IMR-90 (cell line): ENCODE measurements at regions not wholly inside any gene's neighbourhood (a gene's known extent, or its start where the extent isn't known, plus 50 kb on each side); places are given as distances from the start of the nearest gene placed in this dataset.

ENCODE experiments used
- ATAC-seq: fragments of 200-7000 bp; cut with Tn5 transposase; 2 replicates; pipeline ENCODE4 v1.9.1; 2020; ENCODE audit warnings: low read depth, mild to moderate bottlenecking, moderate library complexity
- BruUV-seq: library from RNA; stranded (reverse); fragments of 400-500 nt; replicated peaks from 2 replicates; lab custom pipeline; 2021; lab: Mats Ljungman, UMichigan
- CTCF ChIA-PET: fragments of 300-600 bp; formaldehyde crosslinking; extraction: SDS; loops from one replicate; lab custom pipeline; 2021; ENCODE audit warnings: antibody characterized with exemption; lab: Yijun Ruan, JAX
- POLR2A ChIA-PET: fragments of 300-600 bp; sonication (Branson Sonifier 250); formaldehyde crosslinking; loops from one replicate; lab custom pipeline; 2022; ENCODE audit warnings: antibody characterized with exemption; ENCODE audit not compliant: unreplicated experiment; lab: Charles Lee
- DNase-seq: peaks from one replicate; pipeline ENCODE4 v3.0.0; 2013
- H2AFZ ChIP-seq: replicated peaks from 2 replicates; pipeline ENCODE3; 2013; ENCODE audit warnings: low read length, mild to moderate bottlenecking; ENCODE audit not compliant: poor library complexity
- H2AK5ac ChIP-seq: 2 replicates; pipeline ENCODE4 v1.6.1; 2013; ENCODE audit warnings: low read depth, low read length, inconsistent platforms
- H2AK9ac ChIP-seq: replicated peaks from 2 replicates; pipeline ENCODE3; 2013; ENCODE audit warnings: mild to moderate bottlenecking, low read depth, low read length, moderate library complexity; ENCODE audit not compliant: poor library complexity
- H2BK120ac ChIP-seq: 2 replicates; pipeline ENCODE4 v1.6.1; 2013; ENCODE audit warnings: low read depth, low read length, inconsistent platforms
- H2BK15ac ChIP-seq: 3 replicates; pipeline ENCODE4 v1.6.1; 2013; ENCODE audit warnings: low read depth, low read length, inconsistent platforms
- H2BK20ac ChIP-seq: 2 replicates; pipeline ENCODE4 v1.6.1; 2013; ENCODE audit warnings: low read depth, mild to moderate bottlenecking, inconsistent platforms, low read length, moderate library complexity
- H2BK5ac ChIP-seq: 2 replicates; pipeline ENCODE4 v1.6.1; 2013; ENCODE audit warnings: mild to moderate bottlenecking, low read depth, low read length, inconsistent platforms; ENCODE audit not compliant: poor library complexity, severe bottlenecking
- H3K14ac ChIP-seq: replicated peaks from 2 replicates; pipeline ENCODE4 v1.6.1; 2013; ENCODE audit warnings: low read depth, low read length, inconsistent platforms
- H3K18ac ChIP-seq: 2 replicates; pipeline ENCODE4 v1.6.1; 2013; ENCODE audit warnings: low read depth, low read length, control low read depth
- H3K23ac ChIP-seq: 2 replicates; pipeline ENCODE4 v1.6.1; 2013; ENCODE audit warnings: low read depth, low read length, inconsistent platforms
- H3K27ac ChIP-seq: 2 replicates; pipeline ENCODE4 v1.5.1; 2013; ENCODE audit warnings: mild to moderate bottlenecking, control low read depth, low read length; ENCODE audit not compliant: insufficient read depth
- H3K27me3 ChIP-seq: 2 replicates; pipeline ENCODE4 v1.6.1; 2013; ENCODE audit warnings: low read length; ENCODE audit not compliant: control insufficient read depth, insufficient read depth
- H3K36me3 ChIP-seq: 2 replicates; pipeline ENCODE4 v1.6.1; 2013; ENCODE audit warnings: low read length, mixed read lengths; ENCODE audit not compliant: control insufficient read depth, insufficient read depth
- H3K4ac ChIP-seq: 2 replicates; pipeline ENCODE4 v1.6.1; 2013; ENCODE audit warnings: low read depth, low read length, inconsistent platforms
- H3K4me1 ChIP-seq: 2 replicates; pipeline ENCODE4 v1.6.1; 2013; ENCODE audit warnings: low read length, mixed read lengths; ENCODE audit not compliant: control insufficient read depth, insufficient read depth
- H3K4me2 ChIP-seq: 2 replicates; pipeline ENCODE4 v1.6.1; 2013; ENCODE audit warnings: low read depth, mild to moderate bottlenecking, control low read depth, low read length, moderate library complexity
- H3K4me3 ChIP-seq: 2 replicates; pipeline ENCODE4 v1.5.1; 2013; ENCODE audit warnings: low read depth, mild to moderate bottlenecking, control low read depth, low read length, moderate library complexity; ENCODE audit not compliant: insufficient read depth
- H3K56ac ChIP-seq: 2 replicates; pipeline ENCODE4 v1.6.1; 2013; ENCODE audit warnings: low read length, inconsistent platforms; ENCODE audit not compliant: insufficient read depth; ENCODE audit errors: extremely low read depth
- H3K79me1 ChIP-seq, 2 experiments: 2 replicates each; pipeline ENCODE4 v1.6.1; 2013; ENCODE audit warnings: low read length in 2 of 2, inconsistent platforms in 1 of 2, low read depth in 1 of 2
- H3K9ac ChIP-seq: 2 replicates; pipeline ENCODE4 v1.6.1; 2013; ENCODE audit warnings: low read depth, low read length, control low read depth
- H3K9me1 ChIP-seq: 2 replicates; pipeline ENCODE4 v1.6.1; 2013; ENCODE audit warnings: low read length, inconsistent platforms; ENCODE audit not compliant: insufficient read depth
- H3K9me3 ChIP-seq: 2 replicates; pipeline ENCODE4 v1.6.1; 2013; ENCODE audit warnings: low read length; ENCODE audit not compliant: control insufficient read depth, insufficient read depth
- H4K20me1 ChIP-seq: 2 replicates; pipeline ENCODE4 v1.6.1; 2013; ENCODE audit warnings: low read length, inconsistent platforms; ENCODE audit not compliant: insufficient read depth
- H4K5ac ChIP-seq: 2 replicates; pipeline ENCODE4 v1.6.1; 2013; ENCODE audit warnings: mild to moderate bottlenecking, low read depth, low read length, control low read depth
- H4K8ac ChIP-seq, 2 experiments: 2 replicates each; pipeline ENCODE4 v1.6.1; 2013; ENCODE audit warnings: low read depth in 2 of 2, low read length in 2 of 2, control low read depth in 1 of 2, inconsistent platforms in 1 of 2
- H4K91ac ChIP-seq: 2 replicates; pipeline ENCODE4 v1.6.1; 2013; ENCODE audit warnings: low read depth, low read length, inconsistent platforms; ENCODE audit not compliant: insufficient read depth
- BHLHE40 ChIP-seq: fragments of 150-350 bp; IDR thresholded peaks from 2 replicates; pipeline ENCODE4 v1.6.1; 2016; ENCODE audit warnings: mild to moderate bottlenecking, low read depth, low read length
- MAZ ChIP-seq: IDR thresholded peaks from 2 replicates; pipeline ENCODE4 v1.6.1; 2012; ENCODE audit warnings: low read depth, mild to moderate bottlenecking, low read length, improper control_type of control experiment, moderate library complexity, borderline replicate concordance
- MXI1 ChIP-seq: IDR thresholded peaks from 2 replicates; pipeline ENCODE4 v1.6.1; 2012; ENCODE audit warnings: low read depth, mild to moderate bottlenecking, low read length, moderate library complexity, borderline replicate concordance
- POLR2A ChIP-seq: IDR thresholded peaks from 2 replicates; pipeline ENCODE4 v1.6.1; 2012; ENCODE audit warnings: mild to moderate bottlenecking, low read depth, low read length
- RCOR1 ChIP-seq: IDR thresholded peaks from 2 replicates; pipeline ENCODE4 v1.6.1; 2012; ENCODE audit warnings: mild to moderate bottlenecking, low read length, improper control_type of control experiment; ENCODE audit not compliant: insufficient replicate concordance
- WGBS, 2 experiments: methylation state at CpG; one replicate each; pipeline versions ENCODE4 v1.1.5 to v1.1.7; 2013; ENCODE audit warnings: missing lambda C conversion rate in 2 of 2; ENCODE audit not compliant: insufficient read length in 1 of 2; ENCODE audit errors: extremely low coverage in 2 of 2; 5-methylcytosine and 5-hydroxymethylcytosine counted together
- dilution Hi-C: fragments of 300-500 bp; cut with HindIII; formaldehyde crosslinking; loops from one replicate; pipeline ENCODE4 v1.14.3; 2018; ENCODE audit warnings: low sequenced_read_pairs; ENCODE audit not compliant: unreplicated experiment
- in situ Hi-C: fragments of 300-500 bp; cut with MboI; formaldehyde crosslinking; loops from 3 replicates; pipeline ENCODE4 v1.14.3; 2019; ENCODE audit warnings: low sequenced_read_pairs, inconsistent platforms, mixed read lengths
- intact Hi-C: fragments of 100-400 bp; cut with micrococcal nuclease; formaldehyde crosslinking; loops from 2 replicates; pipeline ENCODE4 v1.10.0; 2022
- TF ChIP-seq, protein P1 (sequence below): fragments of 150-350 bp; IDR thresholded peaks from 2 replicates; pipeline ENCODE4 v1.6.1; 2017; ENCODE audit warnings: mild to moderate bottlenecking, antibody characterized with exemption, low read length, low read depth
- TF ChIP-seq, protein P2 (sequence below): fragments of 150-350 bp; IDR thresholded peaks from 2 replicates; pipeline ENCODE4 v1.6.1; 2016; ENCODE audit warnings: low read depth, mild to moderate bottlenecking, low read length, moderate library complexity, borderline replicate concordance

DNA sequence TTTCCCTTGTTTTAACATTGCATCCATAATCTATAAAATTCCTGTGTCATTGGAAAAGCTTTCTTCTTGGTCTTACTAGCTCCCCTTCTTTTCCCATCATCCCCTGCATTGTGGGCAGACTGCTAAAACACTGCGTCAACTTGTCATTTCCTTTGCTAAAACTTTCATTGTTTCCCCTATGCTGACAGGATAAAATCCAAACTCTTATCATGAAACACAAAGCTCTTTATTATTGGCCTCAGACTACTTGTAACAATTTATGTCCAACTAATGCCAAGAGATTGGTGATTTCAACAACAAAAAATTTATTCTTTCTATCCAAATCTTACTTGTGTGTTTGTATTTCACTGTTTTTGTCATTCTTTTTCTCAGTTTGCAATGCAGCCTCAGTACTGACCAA, 339.1 kb downstream of the HGF start:
- TF ChIP-seq RCOR1: no peak
- no peak for TF ChIP-seq BHLHE40
- TF ChIP-seq MAZ: no peak
- TF ChIP-seq, protein P1, sequence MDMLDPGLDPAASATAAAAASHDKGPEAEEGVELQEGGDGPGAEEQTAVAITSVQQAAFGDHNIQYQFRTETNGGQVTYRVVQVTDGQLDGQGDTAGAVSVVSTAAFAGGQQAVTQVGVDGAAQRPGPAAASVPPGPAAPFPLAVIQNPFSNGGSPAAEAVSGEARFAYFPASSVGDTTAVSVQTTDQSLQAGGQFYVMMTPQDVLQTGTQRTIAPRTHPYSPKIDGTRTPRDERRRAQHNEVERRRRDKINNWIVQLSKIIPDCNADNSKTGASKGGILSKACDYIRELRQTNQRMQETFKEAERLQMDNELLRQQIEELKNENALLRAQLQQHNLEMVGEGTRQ: no peak
- TF ChIP-seq, protein P2, sequence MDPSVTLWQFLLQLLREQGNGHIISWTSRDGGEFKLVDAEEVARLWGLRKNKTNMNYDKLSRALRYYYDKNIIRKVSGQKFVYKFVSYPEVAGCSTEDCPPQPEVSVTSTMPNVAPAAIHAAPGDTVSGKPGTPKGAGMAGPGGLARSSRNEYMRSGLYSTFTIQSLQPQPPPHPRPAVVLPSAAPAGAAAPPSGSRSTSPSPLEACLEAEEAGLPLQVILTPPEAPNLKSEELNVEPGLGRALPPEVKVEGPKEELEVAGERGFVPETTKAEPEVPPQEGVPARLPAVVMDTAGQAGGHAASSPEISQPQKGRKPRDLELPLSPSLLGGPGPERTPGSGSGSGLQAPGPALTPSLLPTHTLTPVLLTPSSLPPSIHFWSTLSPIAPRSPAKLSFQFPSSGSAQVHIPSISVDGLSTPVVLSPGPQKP: no peak
- TF ChIP-seq POLR2A: no peak
- TF ChIP-seq MXI1: no peak
- BruUV-seq: no TSS peak
- CTCF ChIA-PET: interaction anchor here (0.8 to 1.4 kb wide), 2 partner anchors 17 to 520 kb away, joined by 3 to 5 read pairs; no protein-coding TSS in a partner anchor
- Histone ChIP-seq H3K9me1 (no peaks in the 10 kb centered on the region), H3K27me3 (no peaks in the 10 kb centered on the region), H4K20me1 (no peaks in the 10 kb centered on the region), H2BK5ac (no peak overlapping the region), H3K4me1 (no peaks in the 10 kb centered on the region), H4K91ac (no peak overlapping the region), H3K9ac (no peak overlapping the region), H4K8ac (no peak overlapping the region), H3K79me1 (no peaks in the 10 kb centered on the region), H3K14ac (no peak overlapping the region), H2BK15ac (no peak overlapping the region), H3K9me3 (no peaks in the 10 kb centered on the region), H3K4ac (no peak overlapping the region), H3K18ac (no peak overlapping the region), H2AK9ac (no peak overlapping the region), H2AK5ac (no peak overlapping the region), H3K4me3 (no peak overlapping the region), H3K36me3 (no peaks in the 10 kb centered on the region), H2BK120ac (no peak overlapping the region), H3K4me2 (no peak overlapping the region), H3K56ac (no peak overlapping the region), H2AFZ (no peak overlapping the region), H3K23ac (no peak overlapping the region), H4K5ac (no peak overlapping the region), H2BK20ac (no peak overlapping the region), H3K27ac (no peak overlapping the region)
- no peak for ATAC-seq
- dilution Hi-C loops: no loop called here
- DNase-seq: no peak
- in situ Hi-C loops: loop anchor here (10.0 kb wide), 1 partner anchor 156 kb away; no protein-coding TSS in a partner anchor
- intact Hi-C loops: no loop called here
- no CpG with 5 or more reads among the region's 1 CpG for WGBS, 2 experiments
- POLR2A ChIA-PET: no interaction called here
